ENCODE measurements at regions not wholly inside any gene's neighbourhood (a gene's known extent, or its start where the extent isn't known, plus 50 kb on each side); places are given as distances from the start of the nearest gene placed in this dataset.

GRCh38 chr4:60757986-60758680, 442.0 kb upstream of the ADGRL3 start:
- DNase-seq (ENCODE audit: low spot score), result no peak

GRCh38 chr4:60759518-60760245, 440.4 kb upstream of the ADGRL3 start:
- DNase-seq (ENCODE audit: low spot score), result no peak

- no peak for DNase-seq (ENCODE audit: low spot score)
Observed at GRCh38 chr4:60780874-60781273, 419.3 kb upstream of the ADGRL3 start.

GRCh38 chr4:60790608-60791007, 409.5 kb upstream of the ADGRL3 start:
- DNase-seq (ENCODE audit: low spot score), result no peak

- no peak for DNase-seq (ENCODE audit: low spot score)
Observed at GRCh38 chr4:60794372-60794771, 405.8 kb upstream of the ADGRL3 start.

- no peak for DNase-seq (ENCODE audit: low spot score)
Observed at GRCh38 chr4:60799214-60799613, 400.9 kb upstream of the ADGRL3 start.

- no peak for DNase-seq (ENCODE audit: low spot score)
Observed at GRCh38 chr4:60800701-60801100, 399.4 kb upstream of the ADGRL3 start.

GRCh38 chr4:60805500-60806313, 394.4 kb upstream of the ADGRL3 start:
- peak; percentile 9 for DNase-seq (ENCODE audit: low spot score)

GRCh38 chr4:60808726-60809485, 391.2 kb upstream of the ADGRL3 start:
- DNase-seq (ENCODE audit: low spot score), result no peak

- no peak for DNase-seq (ENCODE audit: low spot score)
Observed at GRCh38 chr4:60809486-60809800, 390.7 kb upstream of the ADGRL3 start.

- no peak for DNase-seq (ENCODE audit: low spot score)
Observed at GRCh38 chr4:60812811-60813210, 387.3 kb upstream of the ADGRL3 start.

GRCh38 chr4:60814549-60814948, 385.6 kb upstream of the ADGRL3 start:
- no peak for DNase-seq (ENCODE audit: low spot score)

GRCh38 chr4:60817609-60818008, 382.5 kb upstream of the ADGRL3 start:
- no peak for DNase-seq (ENCODE audit: low spot score)

GRCh38 chr4:60822986-60823385, 377.1 kb upstream of the ADGRL3 start:
- no peak for DNase-seq (ENCODE audit: low spot score)

- DNase-seq (ENCODE audit: low spot score), result no peak
Observed at GRCh38 chr4:60840020-60840419, 360.1 kb upstream of the ADGRL3 start.

GRCh38 chr4:60846678-60847077, 353.4 kb upstream of the ADGRL3 start:
- DNase-seq (ENCODE audit: low spot score), result no peak

GRCh38 chr4:60847614-60848013, 352.5 kb upstream of the ADGRL3 start:
- DNase-seq (ENCODE audit: low spot score), result no peak

GRCh38 chr4:60857130-60857753, 342.9 kb upstream of the ADGRL3 start:
- DNase-seq (ENCODE audit: low spot score), result no peak

GRCh38 chr4:60863442-60863841, 336.7 kb upstream of the ADGRL3 start:
- no peak for DNase-seq (ENCODE audit: low spot score)

- peak; percentile 7 for DNase-seq (ENCODE audit: low spot score)
Observed at GRCh38 chr4:60865273-60865672, 334.9 kb upstream of the ADGRL3 start.

GRCh38 chr4:60868232-60868960, 331.7 kb upstream of the ADGRL3 start:
- DNase-seq (ENCODE audit: low spot score), result no peak

All from putamen (tissue), 1 donor.